Activated CD8-positive, alpha-beta T cell treated with anti-CD3 and anti-CD28 coated beads for 36 hours (primary cell): ENCODE measurements at regions not wholly inside any gene's neighbourhood (a gene's known extent, or its start where the extent isn't known, plus 50 kb on each side); places are given as distances from the start of the nearest gene placed in this dataset.

Experiments used
- ATAC-seq: fragments of 200-7000 bp; cut with Tn5 transposase; one replicate; pipeline ENCODE4 v1.10.0; 2021; ENCODE audit warnings: mild to moderate bottlenecking, moderate library complexity
- CTCF ChIA-PET: fragments of 350-600 bp; sonication (Branson Sonifier 250); formaldehyde crosslinking; loops from one replicate; lab custom pipeline; 2021; ENCODE audit warnings: antibody characterized with exemption; lab: Charles Lee
- POLR2A ChIA-PET: fragments of 350-600 bp; sonication (Branson Sonifier 250); formaldehyde crosslinking; loops from one replicate; lab custom pipeline; 2021; ENCODE audit warnings: antibody characterized with exemption; lab: Charles Lee
- DNase-seq: peaks from one replicate; pipeline ENCODE4 v3.0.0-alpha.2; 2020
- H3K27ac Mint-ChIP-seq: one replicate; pipeline ENCODE4 v1.8.0; 2021; ENCODE audit warnings: mild to moderate bottlenecking, mixed read lengths
- H3K27me3 Mint-ChIP-seq: one replicate; pipeline ENCODE4 v1.8.0; 2021; ENCODE audit warnings: mixed read lengths
- H3K36me3 Mint-ChIP-seq: one replicate; pipeline ENCODE4 v1.8.0; 2021; ENCODE audit warnings: low read depth, mixed read lengths
- H3K4me1 Mint-ChIP-seq: one replicate; pipeline ENCODE4 v1.8.0; 2021; ENCODE audit warnings: low read depth, mixed read lengths
- H3K4me3 Mint-ChIP-seq: one replicate; pipeline ENCODE4 v1.8.0; 2021; ENCODE audit warnings: mild to moderate bottlenecking, moderate library complexity, mixed read lengths
- H3K9me3 Mint-ChIP-seq: one replicate; pipeline ENCODE4 v1.8.0; 2021; ENCODE audit warnings: mixed read lengths
- intact Hi-C: fragments of 100-400 bp; cut with micrococcal nuclease; formaldehyde crosslinking; loops from one replicate; pipeline ENCODE4 v1.10.0; 2022
- TF ChIP-seq, protein P1 (sequence below): fragments of 200-600 bp; IDR thresholded peaks from one replicate; pipeline ENCODE4 v1.8.0; 2022; ENCODE audit warnings: antibody characterized with exemption, mild to moderate bottlenecking

DNA sequence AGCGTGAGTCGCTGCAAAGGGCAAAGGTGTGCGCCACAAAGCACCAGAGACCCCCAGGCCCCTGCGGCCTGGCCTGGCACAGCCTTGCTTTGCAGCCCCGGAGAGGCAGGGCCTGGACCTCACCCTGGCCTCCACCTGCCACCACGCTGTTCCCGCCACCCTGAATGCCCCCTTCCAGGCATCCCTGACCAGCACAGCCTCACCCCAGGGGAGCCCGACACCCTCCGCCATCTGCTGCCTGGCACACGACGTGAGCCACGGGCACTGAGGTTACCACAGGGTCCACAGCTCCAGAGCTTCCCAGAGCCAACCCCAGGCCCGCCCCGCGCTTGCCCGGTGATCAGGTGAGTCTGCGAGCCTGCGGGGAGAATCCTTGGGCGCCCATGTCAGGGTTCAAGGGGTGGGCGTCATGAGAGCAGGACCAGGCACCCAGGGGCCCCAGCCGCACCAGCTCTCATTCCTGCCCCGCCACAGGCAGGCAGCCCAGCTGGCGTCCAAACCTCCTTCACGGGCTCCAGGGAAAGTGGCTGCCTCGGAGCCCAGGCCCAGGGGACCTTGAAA is 171.3 kb downstream of the BRD1 start:
- Mint-ChIP-seq H3K27ac (no peak overlapping the region), H3K36me3 (peaks cover 33% of the 10 kb centered on the region), H3K4me1 (peaks cover 36% of the 10 kb centered on the region), H3K9me3 (no peaks in the 10 kb centered on the region), H3K4me3 (peak overlapping the region; percentile 97), H3K27me3 (no peaks in the 10 kb centered on the region)
- no peak for ATAC-seq
- POLR2A ChIA-PET = interaction anchor here (1.9 to 3.0 kb wide), 2 partner anchors 10 to 14 kb away, joined by 6 to 10 read pairs; no protein-coding TSS in a partner anchor
- intact Hi-C loops = no loop called here
- TF ChIP-seq, protein P1, sequence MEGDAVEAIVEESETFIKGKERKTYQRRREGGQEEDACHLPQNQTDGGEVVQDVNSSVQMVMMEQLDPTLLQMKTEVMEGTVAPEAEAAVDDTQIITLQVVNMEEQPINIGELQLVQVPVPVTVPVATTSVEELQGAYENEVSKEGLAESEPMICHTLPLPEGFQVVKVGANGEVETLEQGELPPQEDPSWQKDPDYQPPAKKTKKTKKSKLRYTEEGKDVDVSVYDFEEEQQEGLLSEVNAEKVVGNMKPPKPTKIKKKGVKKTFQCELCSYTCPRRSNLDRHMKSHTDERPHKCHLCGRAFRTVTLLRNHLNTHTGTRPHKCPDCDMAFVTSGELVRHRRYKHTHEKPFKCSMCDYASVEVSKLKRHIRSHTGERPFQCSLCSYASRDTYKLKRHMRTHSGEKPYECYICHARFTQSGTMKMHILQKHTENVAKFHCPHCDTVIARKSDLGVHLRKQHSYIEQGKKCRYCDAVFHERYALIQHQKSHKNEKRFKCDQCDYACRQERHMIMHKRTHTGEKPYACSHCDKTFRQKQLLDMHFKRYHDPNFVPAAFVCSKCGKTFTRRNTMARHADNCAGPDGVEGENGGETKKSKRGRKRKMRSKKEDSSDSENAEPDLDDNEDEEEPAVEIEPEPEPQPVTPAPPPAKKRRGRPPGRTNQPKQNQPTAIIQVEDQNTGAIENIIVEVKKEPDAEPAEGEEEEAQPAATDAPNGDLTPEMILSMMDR = no peak
- CTCF ChIA-PET = interaction anchor here (1.2 to 2.2 kb wide), 4 partner anchors 13 to 68 kb away, joined by 3 to 5 read pairs (median 4); no protein-coding TSS in a partner anchor
- DNase-seq = no peak

GRCh38 chr22:49655168-49655812 is 172.4 kb downstream of the BRD1 start:
- intact Hi-C loops = no loop called here
- CTCF ChIA-PET = no interaction called here

GRCh38 chr22:49650336-49651241 is 177.1 kb downstream of the BRD1 start:
- DNase-seq = no peak
- Mint-ChIP-seq H3K4me1 (peaks cover 24% of the 10 kb centered on the region), H3K9me3 (no peaks in the 10 kb centered on the region), H3K27me3 (no peaks in the 10 kb centered on the region), H3K36me3 (peaks cover 32% of the 10 kb centered on the region), H3K4me3 (no peak overlapping the region), H3K27ac (no peak overlapping the region)
- TF ChIP-seq, protein P1 = no peak
- ChIA-PET POLR2A (no interaction called here), CTCF (no interaction called here)
- ATAC-seq = no peak
- intact Hi-C loops = no loop called here

More at GRCh38 chr22:49655168-49655812, 172.4 kb downstream of the BRD1 start:
- Mint-ChIP-seq H3K36me3 (peaks cover 40% of the 10 kb centered on the region), H3K4me3 (peak overlapping the region; percentile 97), H3K27ac (no peak overlapping the region), H3K27me3 (no peaks in the 10 kb centered on the region), H3K9me3 (no peaks in the 10 kb centered on the region), H3K4me1 (peaks cover 30% of the 10 kb centered on the region)
- POLR2A ChIA-PET = no interaction called here
- TF ChIP-seq, protein P1 = no peak
- no peak for ATAC-seq
- no peak for DNase-seq

GRCh38 chr22:49649166-49650068 is 178.3 kb downstream of the BRD1 start:
- ChIA-PET CTCF (no interaction called here), POLR2A (no interaction called here)
- H3K27ac Mint-ChIP-seq = no peak overlapping the region
- no peak for ATAC-seq
- no peaks in the 10 kb centered on the region for H3K27me3 Mint-ChIP-seq
- peaks cover 16% of the 10 kb centered on the region for H3K4me1 Mint-ChIP-seq
- DNase-seq = no peak
- TF ChIP-seq, protein P1 = no peak
- H3K9me3 Mint-ChIP-seq = no peaks in the 10 kb centered on the region
- H3K36me3 Mint-ChIP-seq = peaks cover 25% of the 10 kb centered on the region
- intact Hi-C loops = no loop called here
- no peak overlapping the region for H3K4me3 Mint-ChIP-seq
